ACHN (cell line): ENCODE measurements at regions not wholly inside any gene's neighbourhood (a gene's known extent, or its start where the extent isn't known, plus 50 kb on each side); places are given as distances from the start of the nearest gene placed in this dataset.

Source experiments
- DNase-seq: peaks from one replicate; pipeline ENCODE4 v3.0.0-alpha.2; 2015
- in situ Hi-C: cut with HindIII; loops from 2 replicates; pipeline ENCODE4 v1.10.0; 2017; ENCODE audit warnings: low sequenced_read_pairs, low pct_ligation_motif_present, low pct_unique_long_range_greater_than_20kb

DNA sequence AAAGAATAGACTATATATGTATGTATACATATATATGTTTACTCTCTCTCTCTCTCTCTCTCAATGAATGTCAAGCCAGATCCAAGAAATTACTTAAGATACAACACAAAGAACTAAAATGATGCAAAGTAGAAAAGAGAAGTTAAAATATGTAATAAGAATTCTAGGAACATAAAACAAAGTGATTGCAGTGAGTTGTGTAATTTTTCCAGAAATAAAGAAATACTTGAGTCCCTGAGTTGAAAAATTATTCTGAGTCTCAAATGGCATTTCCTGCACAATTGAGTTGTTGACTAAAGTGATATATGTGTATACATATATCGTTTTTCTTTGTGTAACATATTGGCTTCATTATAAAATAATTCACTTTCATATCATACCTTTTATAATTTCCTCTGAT, 262.4 kb downstream of the INSIG2 start:
- DNase-seq: no peak
- in situ Hi-C loops: no loop called here

- no peak for DNase-seq
- in situ Hi-C loops: no loop called here
Measured at GRCh38 chr2:118349365-118349764, 261.1 kb downstream of the INSIG2 start.

GRCh38 chr2:118348380-118349034, 260.2 kb downstream of the INSIG2 start:
- no peak for DNase-seq
- in situ Hi-C loops: no loop called here

DNA sequence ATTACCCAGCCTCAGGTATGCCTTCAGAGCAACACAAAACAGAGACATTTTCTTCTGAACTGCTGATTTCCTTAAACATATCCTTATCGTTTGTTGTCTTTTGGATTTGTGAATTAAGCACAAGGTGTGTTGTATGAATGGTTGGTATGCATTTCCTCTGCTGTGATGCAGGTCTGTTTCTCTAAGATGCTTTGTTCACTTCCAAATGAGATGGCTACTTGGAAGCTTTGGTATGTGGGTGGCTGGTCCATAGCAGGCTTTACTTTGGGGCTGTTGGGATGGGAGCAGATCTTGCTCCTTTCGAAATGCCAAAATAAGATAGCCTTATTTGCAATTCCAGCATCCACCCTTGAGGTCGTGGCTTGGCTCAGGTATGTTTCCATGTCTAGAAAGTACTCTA, 257.2 kb downstream of the INSIG2 start:
- no peak for DNase-seq
- in situ Hi-C loops: no loop called here

- DNase-seq: no peak
- in situ Hi-C loops: no loop called here
Measured at GRCh38 chr2:118340103-118340502, 251.8 kb downstream of the INSIG2 start.

DNA sequence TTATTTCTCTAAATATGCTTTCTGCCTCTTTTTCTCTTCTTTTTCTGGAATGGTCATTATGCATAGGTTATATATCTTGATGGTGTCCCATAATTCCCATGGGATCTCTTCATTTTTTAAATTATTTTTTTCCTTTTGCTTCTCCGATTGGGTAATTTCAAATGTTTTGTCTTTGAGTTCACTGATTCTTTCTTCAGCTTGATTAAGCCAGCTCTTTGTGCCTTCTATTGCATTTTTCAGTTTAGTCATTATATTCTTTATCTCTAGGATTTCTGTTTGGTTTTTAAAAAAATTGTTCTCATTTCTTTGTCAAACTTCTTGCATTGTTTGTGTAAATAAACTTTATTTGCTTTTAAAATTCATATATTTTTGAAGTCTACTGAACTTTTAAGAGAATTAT, 251.1 kb downstream of the INSIG2 start:
- DNase-seq: no peak
- in situ Hi-C loops: no loop called here

DNA sequence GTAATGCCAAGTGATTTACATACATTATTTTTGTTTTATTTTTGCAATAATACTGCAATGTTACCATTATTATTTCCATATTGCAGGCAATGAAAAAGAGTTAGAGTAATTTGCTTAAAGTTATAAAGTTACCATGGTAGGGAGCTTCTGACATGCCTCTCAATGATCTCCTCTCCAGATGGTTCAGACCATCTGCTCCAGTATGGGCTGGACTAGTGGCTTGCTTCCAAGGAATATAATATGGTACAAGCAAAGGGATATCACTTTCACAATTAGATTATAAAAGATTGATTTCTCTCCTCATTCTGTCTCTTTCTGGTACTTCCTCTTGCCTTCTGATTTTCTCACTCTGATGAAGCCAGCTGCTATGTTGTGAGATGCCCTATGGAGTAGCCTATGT, 245.4 kb downstream of the INSIG2 start:
- no peak for DNase-seq
- in situ Hi-C loops: no loop called here

- no peak for DNase-seq
- in situ Hi-C loops: no loop called here
Measured at GRCh38 chr2:118325321-118325955, 237.2 kb downstream of the INSIG2 start.

DNA sequence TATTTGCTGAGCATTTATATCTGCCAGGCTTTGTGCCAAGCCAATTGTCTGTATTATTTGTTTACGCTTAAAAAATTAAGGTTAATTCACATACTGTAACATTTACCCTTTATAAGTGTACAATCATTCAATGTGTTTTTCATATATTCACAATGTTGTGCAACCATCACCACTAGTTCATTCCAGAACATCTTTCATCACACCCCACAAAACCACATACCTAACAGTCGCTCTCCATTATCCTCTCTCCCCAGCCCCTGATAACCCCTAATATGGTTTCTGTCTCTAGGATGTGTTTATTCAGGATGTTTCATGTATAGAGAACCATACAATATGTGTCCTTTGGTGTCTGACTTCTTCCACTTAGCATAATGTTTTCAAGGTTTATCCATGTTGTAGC, 234.1 kb downstream of the INSIG2 start:
- in situ Hi-C loops: no loop called here
- no peak for DNase-seq

- DNase-seq: no peak
- in situ Hi-C loops: no loop called here
Measured at GRCh38 chr2:118321432-118322105, 233.3 kb downstream of the INSIG2 start.

DNA sequence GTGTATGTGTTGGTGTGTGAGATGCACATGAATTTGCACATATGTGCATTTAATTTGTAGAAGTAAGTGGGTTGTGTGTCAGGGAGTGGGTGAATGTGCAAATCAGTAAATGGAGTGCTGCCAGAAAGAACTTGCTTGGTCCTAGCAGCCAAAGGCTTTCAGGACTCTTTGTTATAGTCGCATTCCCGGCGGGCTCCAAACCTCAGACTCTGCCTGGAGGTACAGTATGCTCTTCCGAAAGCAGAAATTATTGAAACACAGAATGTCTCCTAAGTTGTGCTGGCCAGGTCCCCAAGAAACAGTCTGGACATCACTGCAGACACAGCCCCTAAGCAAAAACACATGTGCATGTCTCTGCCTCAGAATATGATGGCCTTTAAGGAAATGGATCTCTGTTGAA, 232.4 kb downstream of the INSIG2 start:
- in situ Hi-C loops: no loop called here
- DNase-seq: no peak

- in situ Hi-C loops: no loop called here
- DNase-seq: no peak
Measured at GRCh38 chr2:118320196-118320595, 231.9 kb downstream of the INSIG2 start.

DNA sequence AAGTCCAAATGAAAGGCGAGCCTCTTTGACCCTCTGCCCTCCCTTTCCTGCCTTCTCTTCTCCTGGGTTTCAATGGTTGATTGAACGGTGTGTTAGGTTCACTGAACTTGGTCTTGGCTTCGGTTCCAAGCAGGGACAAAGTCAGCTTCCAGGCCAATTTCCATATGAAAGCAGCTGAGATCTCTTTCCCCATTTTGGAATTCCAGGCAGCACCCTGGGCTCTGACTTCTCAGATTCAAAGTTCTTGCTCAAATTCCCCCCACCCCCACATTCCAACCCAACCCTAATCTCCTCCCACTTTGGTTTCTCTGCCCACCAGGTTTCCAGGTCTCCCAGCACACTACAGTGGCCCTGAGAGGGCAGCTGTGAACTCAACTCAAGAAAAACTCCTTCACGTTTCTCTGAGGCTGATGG, 231.0 kb downstream of the INSIG2 start:
- in situ Hi-C loops: no loop called here
- DNase-seq: no peak

GRCh38 chr2:118315606-118316005, 227.3 kb downstream of the INSIG2 start:
- in situ Hi-C loops: no loop called here
- DNase-seq: no peak

DNA sequence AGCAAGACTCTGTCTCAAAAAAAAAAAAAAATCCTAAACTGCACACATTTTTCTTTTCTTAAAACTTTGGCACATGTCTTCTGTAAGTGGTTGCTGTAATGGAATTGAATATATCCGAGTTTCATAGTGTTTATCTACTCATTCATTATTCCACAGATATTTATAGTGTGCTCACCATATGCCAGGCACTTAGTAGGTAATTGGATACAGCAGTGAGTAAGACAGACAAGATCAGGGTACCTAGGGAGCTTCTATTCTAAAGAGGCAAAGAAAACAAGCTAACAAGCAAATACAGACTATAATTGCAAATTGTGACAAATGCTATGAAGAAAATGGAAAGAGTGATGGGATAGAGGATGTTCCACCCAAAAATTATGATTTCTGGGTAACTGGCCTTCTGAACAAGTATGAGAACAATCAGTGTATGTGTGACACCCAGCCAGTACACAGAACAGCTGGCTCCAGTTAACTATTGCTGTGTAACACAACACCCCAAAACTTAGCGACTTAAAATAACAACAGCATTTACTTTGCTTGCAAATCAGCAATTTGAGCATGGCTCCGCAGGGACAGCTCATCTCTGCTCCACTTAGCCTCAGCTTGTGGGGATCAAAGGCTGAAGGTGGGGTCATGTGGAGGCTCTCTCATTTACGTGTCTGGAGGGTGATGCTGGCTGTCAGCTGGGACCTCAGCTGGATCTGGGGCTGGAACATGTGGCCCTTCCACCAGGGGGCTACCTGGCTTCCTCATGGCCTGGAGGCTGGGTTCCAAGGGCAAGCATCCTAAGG, 224.9 kb downstream of the INSIG2 start:
- in situ Hi-C loops: no loop called here
- no peak for DNase-seq

DNA sequence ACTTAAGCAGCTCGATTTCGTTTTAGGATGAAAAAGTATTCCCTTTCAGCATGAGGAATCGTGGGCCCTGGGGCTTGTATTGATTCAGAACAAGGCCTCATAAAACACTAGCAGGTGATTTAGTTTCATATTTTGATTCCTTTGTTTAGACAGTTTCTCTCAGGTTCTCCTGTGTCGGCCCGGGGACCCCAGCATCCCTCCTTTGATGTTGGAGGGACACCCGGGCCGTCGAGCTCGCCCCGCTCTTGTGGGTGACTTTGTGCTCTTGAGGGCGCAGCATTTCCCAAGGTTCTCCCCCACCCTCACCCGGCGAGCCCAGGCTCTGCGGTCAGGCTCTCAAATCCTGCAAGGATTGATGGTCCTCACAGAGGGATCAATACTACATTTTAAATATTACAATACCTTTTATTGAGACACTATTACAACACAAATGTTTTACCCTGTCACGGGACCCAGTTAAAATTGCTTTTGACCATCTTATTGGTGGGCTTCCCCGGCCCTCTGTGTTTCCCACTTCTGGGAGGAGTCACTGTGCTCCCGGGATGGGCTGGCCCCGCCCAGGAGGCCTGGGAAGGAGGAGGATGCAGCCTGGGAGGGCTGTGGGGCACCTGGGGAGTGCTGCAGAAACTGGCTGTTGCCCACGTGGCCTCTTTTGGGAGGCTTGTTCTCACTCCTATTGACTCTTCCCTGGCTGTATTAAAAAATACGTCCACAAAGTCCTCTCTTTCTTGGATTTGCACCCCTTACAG, 222.6 kb downstream of the INSIG2 start:
- in situ Hi-C loops: no loop called here
- no peak for DNase-seq

DNA sequence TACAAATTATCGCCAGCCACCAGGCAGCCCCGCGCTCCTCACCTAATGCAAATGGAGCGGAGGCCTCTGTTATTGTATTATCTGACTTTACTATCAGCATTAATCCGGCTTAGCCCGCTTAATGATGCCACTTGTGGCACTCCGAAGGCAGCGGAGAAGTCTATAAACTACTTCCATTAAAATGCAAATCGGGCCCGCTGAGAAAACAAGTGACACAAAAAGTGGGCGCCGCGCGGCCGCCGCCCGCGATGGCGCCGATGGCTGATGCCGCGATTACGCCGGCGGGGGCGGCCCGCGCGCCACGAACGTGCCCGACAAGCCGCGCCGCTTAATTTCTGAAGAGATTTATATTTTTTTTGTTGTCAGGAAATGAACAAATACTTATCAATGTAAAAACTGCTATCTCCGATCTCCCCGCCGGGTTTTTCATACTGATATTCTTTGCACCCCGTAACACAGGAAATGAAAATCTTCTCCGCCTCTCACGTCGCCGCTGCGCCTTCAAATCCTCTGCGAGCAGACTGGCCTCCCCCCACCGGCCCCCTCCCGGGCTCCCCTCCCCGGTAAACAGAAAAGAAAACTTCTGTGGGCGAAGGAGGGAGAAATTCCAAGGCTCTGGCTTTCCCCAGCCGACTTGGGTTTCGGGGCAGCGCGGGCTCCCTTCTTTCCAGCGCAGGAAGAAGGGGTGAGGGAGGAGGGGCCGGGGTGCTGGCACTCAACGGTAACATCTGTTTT, 221.8 kb downstream of the INSIG2 start:
- in situ Hi-C loops: no loop called here

More for the DNA sequence above, 221.8 kb downstream of the INSIG2 start:
- no peak for DNase-seq
